CD4-positive, alpha-beta T cell treated with Interferon gamma for 1 hour (primary cell): ENCODE measurements at regions not wholly inside any gene's neighbourhood (a gene's known extent, or its start where the extent isn't known, plus 50 kb on each side); places are given as distances from the start of the nearest gene placed in this dataset.
A peak's percentile ranks its signal among the peaks of the same experiment; 100 is the strongest.
"Not testable (repeated sequence)": the region's sequence is repeated elsewhere in the genome, so short reads cannot be mapped to it uniquely, and the experiment has no call there.

Experiments used
- DNase-seq: peaks from one replicate; pipeline ENCODE4 v3.0.0-alpha.2; 2020

- DNase-seq = no peak
These were observed 88.0 kb downstream of the ACTBL2 start for GRCh38 chr5:57394421-57395210.

DNA sequence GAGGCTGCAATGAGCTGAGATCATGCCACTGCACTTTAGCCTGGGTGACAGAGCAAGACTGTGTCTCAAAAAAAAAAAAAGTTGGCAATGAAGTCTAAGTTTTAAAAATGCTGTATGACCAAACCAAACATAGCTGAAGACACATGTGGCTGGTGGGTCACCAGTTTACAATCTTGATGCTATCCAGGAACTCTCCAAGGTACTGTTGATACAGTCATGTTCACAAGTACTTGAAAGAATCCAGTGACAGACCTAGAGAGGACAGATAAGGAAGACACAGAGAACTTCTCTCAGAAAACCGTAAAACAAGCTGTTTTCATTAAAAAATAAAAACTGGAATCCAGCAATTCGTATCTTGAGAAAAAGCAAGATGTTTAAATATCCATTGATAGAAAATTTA is 95.7 kb downstream of the ACTBL2 start:
- no peak for DNase-seq

GRCh38 chr5:57383093-57383861 is 99.3 kb downstream of the ACTBL2 start:
- DNase-seq = no peak

- no peak for DNase-seq
These were observed 100.0 kb downstream of the ACTBL2 start for GRCh38 chr5:57382655-57383054.

DNA sequence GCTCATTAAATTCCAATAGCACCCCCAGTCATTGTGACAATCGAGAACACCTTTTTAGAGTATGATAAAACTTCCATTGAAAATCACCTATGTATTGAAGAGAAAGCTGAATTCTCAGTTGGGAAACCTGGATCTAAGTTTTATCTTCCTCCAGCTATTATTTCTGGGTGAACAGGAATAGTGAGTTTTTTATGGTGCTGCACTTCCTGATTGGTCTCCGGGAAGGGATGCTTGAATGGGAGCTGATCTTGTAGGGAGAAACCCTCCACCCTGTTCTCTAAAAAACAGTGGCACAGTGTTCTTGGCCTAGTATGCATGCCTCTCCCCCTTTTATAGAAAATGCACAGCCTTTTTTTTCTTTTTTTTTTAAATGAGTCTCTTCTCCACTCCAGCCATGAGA is 112.2 kb downstream of the ACTBL2 start:
- DNase-seq = no peak

GRCh38 chr5:57368010-57368409 is 114.6 kb downstream of the ACTBL2 start:
- no peak for DNase-seq

GRCh38 chr5:57366744-57367143 is 115.9 kb downstream of the ACTBL2 start:
- no peak for DNase-seq

DNA sequence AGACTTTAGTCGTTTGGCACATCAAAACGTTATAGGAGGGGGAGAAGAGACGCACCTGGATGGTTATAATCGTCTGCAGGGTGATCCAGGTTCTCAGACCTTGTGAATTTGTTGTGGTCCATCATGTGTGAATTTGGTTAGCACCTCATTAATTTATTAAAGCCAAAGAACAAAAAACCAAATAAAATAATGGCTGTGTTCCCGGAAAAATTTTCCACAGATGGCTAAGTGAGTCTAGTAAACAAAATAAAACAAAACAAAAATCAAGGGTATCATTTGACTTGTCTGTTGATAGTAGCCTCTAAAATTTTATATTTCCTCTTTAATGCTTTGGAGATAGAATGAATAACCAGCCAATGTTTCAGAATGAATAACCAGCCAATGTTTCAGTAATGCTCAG is 119.7 kb downstream of the ACTBL2 start:
- DNase-seq = no peak

DNA sequence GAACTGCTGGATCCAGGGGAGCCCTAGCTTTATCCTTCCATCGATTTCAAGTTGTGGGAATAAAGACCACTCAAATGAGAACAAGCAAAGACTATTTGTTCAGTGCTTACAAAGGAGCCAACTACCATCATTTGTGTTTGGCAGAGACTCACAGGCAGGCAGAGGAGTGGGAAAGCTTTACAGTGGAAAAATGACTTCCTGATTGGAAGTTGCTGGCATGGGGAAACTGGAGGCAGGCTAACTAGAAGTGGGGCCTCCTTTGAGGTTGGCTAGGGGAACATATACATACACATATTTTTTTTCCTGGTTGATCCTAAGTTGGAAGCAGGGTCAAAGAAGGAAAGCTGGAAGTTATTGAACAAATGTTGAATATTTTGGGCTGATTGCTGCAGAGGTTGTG is 121.7 kb downstream of the ACTBL2 start:
- DNase-seq = no peak

GRCh38 chr5:57358796-57359592 is 123.6 kb downstream of the ACTBL2 start:
- no peak for DNase-seq

DNA sequence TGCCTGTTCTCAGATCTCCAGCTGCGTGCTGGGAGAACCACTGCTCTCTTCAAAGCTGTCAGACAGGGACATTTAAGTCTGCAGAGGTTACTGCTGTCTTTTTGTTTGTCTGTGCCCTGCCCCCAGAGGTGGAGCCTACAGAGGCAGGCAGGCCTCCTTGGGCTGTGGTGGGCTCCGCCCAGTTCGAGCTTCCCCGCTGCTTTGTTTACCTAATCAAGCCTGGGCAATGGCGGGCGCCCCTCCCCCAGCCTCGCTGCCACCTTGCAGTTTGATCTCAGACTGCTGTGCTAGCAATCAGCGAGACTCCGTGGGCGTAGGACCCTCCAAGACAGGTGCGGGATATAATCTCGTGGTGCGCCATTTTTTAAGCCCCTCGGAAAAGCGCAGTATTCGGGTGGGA is 125.8 kb downstream of the ACTBL2 start:
- DNase-seq = not testable (repeated sequence)

DNA sequence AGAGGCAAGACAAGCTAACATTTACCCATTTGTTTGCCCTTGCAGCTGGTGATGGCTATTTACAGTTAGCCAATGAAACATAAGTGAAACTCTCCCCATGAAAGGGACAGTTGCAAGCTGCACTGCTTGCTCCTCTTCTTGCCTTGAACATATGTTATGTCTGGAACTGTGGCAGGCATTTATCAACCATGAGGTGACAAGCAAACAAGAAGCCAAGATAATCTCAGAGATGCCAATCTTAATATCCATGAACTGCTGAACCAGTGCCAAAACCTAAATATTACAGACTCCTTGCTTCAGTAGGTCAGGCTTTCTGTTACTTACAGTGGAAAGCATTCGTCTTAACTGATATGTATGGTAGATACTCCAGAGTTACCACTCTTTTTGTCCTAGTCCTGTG is 133.4 kb downstream of the ACTBL2 start:
- no peak for DNase-seq

GRCh38 chr5:57348376-57349140 is 134.1 kb downstream of the ACTBL2 start:
- DNase-seq = no peak

GRCh38 chr5:57346328-57346727 is 136.3 kb downstream of the ACTBL2 start:
- no peak for DNase-seq

DNA sequence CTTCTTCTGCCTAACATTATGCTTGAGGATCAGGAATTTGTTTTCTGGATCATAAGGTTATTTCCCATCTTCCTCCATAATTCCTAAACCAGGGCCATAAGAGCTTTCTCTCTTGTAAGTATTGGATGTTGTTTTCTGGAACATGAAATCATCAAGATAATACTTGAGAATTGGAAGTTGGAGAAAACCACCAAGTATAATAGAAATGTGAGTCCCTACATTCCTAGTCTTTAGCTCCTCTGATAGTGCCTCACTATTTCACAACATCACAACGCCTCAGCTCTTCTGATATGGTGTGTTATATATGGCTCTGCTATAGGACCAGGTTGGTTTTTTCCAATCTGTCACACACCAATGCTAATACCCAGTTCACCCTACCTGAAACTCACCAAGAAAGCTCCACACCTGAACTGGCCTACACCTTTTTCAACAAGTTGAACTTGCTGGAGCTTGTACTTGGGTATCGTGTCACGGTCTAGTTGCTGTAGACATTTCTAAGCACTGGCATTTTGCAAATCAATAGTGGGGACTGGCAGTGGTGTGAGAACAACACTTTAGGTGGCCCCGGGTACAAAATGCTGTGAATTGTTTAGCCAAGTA is 141.1 kb downstream of the ACTBL2 start:
- DNase-seq = no peak

DNA sequence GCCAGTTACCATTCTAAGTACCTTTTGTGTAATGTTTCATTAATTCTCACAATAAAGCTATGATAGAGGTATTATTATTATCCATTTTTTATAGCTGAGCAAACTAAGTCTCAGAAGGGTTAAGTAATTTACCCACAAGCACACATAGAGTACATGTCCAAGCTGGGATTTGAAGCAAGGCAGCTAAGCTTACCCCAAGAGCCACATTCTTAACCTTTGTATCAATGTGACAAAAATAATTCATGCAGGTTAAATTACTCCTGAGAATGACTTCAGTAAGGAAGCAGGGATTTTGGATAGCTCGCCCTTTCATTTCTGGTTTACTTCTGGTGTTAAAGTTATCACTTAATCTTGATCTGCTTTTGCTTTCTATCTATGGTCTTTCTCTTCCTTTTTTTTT is 141.9 kb downstream of the ACTBL2 start:
- no peak for DNase-seq

- DNase-seq = no peak
These were observed 143.1 kb downstream of the ACTBL2 start for GRCh38 chr5:57339521-57339920.

DNA sequence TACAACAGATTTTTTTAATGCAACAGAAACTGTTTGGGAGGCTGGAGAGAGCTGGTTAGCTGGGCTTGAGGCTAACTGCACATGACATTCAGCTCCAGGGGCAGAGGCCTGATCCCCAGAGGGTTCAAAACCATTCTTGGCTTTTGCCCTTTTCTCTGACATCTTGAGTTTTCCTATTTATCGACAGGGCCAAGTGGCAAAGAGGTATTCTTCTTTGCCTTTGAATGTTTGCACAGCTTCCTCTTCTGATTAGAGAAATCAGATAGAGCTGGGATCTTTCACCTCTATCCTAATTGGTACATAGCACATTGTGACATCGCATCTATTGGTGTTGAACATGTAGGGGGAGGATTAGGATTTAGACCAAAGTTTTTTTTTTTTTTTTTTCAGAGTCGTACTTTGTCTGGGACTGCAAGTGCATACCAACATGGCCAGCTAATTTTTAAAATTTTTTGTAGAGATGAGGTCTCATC is 143.7 kb downstream of the ACTBL2 start:
- DNase-seq = no peak

DNA sequence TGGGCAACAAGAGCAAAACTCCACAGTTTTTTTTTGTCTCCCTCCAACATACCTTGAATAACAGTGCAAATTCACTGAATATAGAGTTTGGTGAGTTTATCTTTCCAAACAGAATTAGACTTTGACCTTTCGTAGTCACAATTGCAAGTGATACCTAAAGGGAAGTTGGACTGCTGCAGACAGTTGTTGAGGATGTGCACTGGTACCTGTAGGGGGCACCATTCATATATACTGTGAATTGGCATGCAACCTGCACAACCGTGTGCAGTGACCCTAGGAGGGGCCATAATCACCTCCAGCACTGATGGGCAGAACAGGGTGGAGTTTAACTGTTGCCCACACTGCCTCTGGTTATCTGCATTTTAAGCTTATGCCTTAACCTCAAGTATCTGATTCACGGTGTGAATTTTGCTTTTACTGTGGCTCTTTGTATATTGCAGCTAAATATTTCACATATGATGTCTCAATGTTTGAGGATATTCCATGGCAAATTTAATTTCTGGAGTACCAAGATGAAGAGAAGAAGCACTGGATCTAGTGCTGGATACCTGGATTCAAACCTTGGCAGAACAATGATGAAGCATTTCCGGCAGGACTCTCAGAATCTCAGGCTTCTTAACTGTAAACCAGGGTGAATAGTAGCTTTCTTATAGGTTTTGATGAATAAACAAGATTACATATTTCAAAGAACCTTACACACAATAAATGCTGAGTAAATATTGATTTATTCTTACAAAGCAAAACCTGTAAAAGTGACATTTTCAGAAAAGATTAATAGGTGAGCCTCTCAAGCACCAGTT is 144.3 kb downstream of the ACTBL2 start:
- peak; percentile 2 for DNase-seq

DNA sequence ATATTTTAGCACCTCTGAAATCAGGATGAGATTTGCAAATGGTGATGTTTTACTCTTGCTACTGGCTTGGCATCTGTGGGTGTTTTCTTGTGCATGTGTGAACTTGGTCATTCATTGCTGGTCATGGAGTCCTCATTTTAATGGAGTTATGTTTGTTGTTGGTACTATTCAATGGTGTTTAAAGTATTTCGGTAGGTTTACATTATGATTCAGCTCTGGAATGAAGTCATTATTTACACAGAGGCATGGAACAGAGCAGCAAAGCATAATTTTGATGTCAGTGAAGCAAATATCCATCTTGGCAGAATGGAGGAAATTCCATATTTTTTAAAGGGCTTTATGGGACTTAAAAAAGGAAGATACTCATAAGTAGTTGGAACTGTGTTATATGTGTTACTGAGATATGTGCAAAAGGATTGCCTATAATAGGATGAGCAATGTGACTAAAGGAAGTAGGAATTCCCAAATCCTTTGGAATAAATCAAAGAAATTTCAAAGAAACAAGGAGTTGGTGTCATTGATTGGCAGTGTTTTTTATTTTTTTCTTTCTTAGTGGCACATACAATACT is 147.4 kb downstream of the ACTBL2 start:
- no peak for DNase-seq

DNA sequence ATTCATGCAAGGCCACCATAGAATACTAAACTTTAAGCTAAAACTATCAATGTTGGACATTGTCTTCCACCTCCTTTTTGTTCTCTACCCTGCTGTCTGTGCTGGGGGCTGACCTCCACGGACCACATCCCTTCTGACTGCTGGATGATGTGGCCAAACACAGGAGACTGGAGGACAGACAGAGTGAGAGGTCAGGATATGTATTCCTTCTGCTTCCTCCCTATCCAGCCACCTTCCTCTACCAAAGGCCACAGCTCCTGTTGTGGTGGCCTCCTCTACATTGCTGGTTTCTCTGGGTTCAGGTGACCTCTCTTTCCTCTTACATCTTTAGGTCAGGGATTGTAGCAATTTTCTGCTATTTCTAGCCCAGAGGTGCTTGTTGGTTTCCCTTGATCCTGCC is 148.1 kb downstream of the ACTBL2 start:
- no peak for DNase-seq
